MM.1S (cell line): ENCODE measurements at regions not wholly inside any gene's neighbourhood (a gene's known extent, or its start where the extent isn't known, plus 50 kb on each side); places are given as distances from the start of the nearest gene placed in this dataset.

Experiments
- DNase-seq: peaks from one replicate; pipeline ENCODE4 v3.0.0-alpha.2; 2015
- H2AFZ ChIP-seq: fragments of 300-600 bp; sonication (generic); 2 replicates; pipeline ENCODE4 v1.6.0; 2016; ENCODE audit warnings: antibody characterized with exemption, low read length
- H3F3A ChIP-seq: fragments of 300-600 bp; sonication (generic); 2 replicates; pipeline ENCODE4 v1.6.1; 2016; ENCODE audit warnings: mild to moderate bottlenecking, antibody characterized with exemption, low read length, moderate library complexity, mixed read lengths; ENCODE audit not compliant: insufficient read depth
- H3K27ac ChIP-seq: fragments of 300-600 bp; sonication (generic); 2 replicates; pipeline ENCODE4 v1.5.1; 2016; ENCODE audit warnings: mild to moderate bottlenecking, low read length
- H3K27me3 ChIP-seq: fragments of 300-600 bp; sonication (generic); replicated peaks from 2 replicates; pipeline ENCODE4 v1.6.0; 2016; ENCODE audit warnings: low read length; ENCODE audit not compliant: insufficient read depth
- H3K36me3 ChIP-seq: fragments of 300-600 bp; sonication (generic); replicated peaks from 2 replicates; pipeline ENCODE4 v1.6.1; 2016; ENCODE audit warnings: mild to moderate bottlenecking, low read length, mixed read lengths; ENCODE audit not compliant: insufficient read depth
- H3K4me1 ChIP-seq: fragments of 300-600 bp; sonication (generic); 2 replicates; pipeline ENCODE4 v1.6.1; 2016; ENCODE audit warnings: low read length, mixed read lengths
- H3K4me2 ChIP-seq: fragments of 300-600 bp; sonication (generic); 2 replicates; pipeline ENCODE4 v1.6.0; 2016; ENCODE audit warnings: low read depth, low read length
- H3K4me3 ChIP-seq: fragments of 300-600 bp; sonication (generic); 2 replicates; pipeline ENCODE4 v1.5.1; 2016; ENCODE audit warnings: low read length, mixed read lengths
- H3K79me2 ChIP-seq: fragments of 300-600 bp; sonication (generic); 2 replicates; pipeline ENCODE4 v1.6.1; 2016; ENCODE audit warnings: mixed run types, low read length, mixed read lengths
- H3K9ac ChIP-seq: fragments of 300-600 bp; sonication (generic); 2 replicates; pipeline ENCODE4 v1.6.1; 2016; ENCODE audit warnings: low read length, mixed read lengths
- H3K9me2 ChIP-seq: fragments of 300-600 bp; sonication (generic); replicated peaks from 2 replicates; pipeline ENCODE4 v1.6.1; 2016; ENCODE audit warnings: mild to moderate bottlenecking, low read length, mixed read lengths; ENCODE audit not compliant: insufficient read depth
- H3K9me3 ChIP-seq: fragments of 300-600 bp; sonication (generic); replicated peaks from 2 replicates; pipeline ENCODE4 v1.6.1; 2016; ENCODE audit warnings: mild to moderate bottlenecking, low read length, mixed read lengths; ENCODE audit not compliant: insufficient read depth
- H4K20me1 ChIP-seq: fragments of 300-600 bp; sonication (generic); 2 replicates; pipeline ENCODE4 v1.6.1; 2016; ENCODE audit warnings: mild to moderate bottlenecking, low read length, moderate library complexity, mixed read lengths; ENCODE audit not compliant: insufficient read depth
- EZH2 ChIP-seq: fragments of 300-600 bp; sonication (generic); optimal IDR thresholded peaks from 2 replicates; pipeline ENCODE3; 2017; ENCODE audit warnings: low read depth, mild to moderate bottlenecking, antibody characterized with exemption, low read length, mixed read lengths
- EZH2phosphoT487 ChIP-seq: fragments of 300-600 bp; sonication (generic); IDR thresholded peaks from 2 replicates; pipeline ENCODE4 v1.6.1; 2018; ENCODE audit warnings: antibody characterized with exemption, low read length
- TF ChIP-seq, protein P1 (sequence below): fragments of 300-600 bp; sonication (generic); IDR thresholded peaks from 2 replicates; pipeline ENCODE4 v1.5.1; 2016; ENCODE audit warnings: antibody characterized with exemption, low read length, mixed read lengths

- no peaks in the 10 kb centered on the region for H3F3A ChIP-seq
- no peak overlapping the region for H3K9ac ChIP-seq
- no peak overlapping the region for H3K27ac ChIP-seq
- H3K27me3 ChIP-seq: no peaks in the 10 kb centered on the region
- no peak overlapping the region for H2AFZ ChIP-seq
- no peaks in the 10 kb centered on the region for H3K9me2 ChIP-seq
- no peaks in the 10 kb centered on the region for H3K36me3 ChIP-seq
- H3K79me2 ChIP-seq: no peaks in the 10 kb centered on the region
- H3K4me2 ChIP-seq: no peak overlapping the region
- TF ChIP-seq EZH2phosphoT487 (no peak), EZH2 (no peak)
- TF ChIP-seq, protein P1, sequence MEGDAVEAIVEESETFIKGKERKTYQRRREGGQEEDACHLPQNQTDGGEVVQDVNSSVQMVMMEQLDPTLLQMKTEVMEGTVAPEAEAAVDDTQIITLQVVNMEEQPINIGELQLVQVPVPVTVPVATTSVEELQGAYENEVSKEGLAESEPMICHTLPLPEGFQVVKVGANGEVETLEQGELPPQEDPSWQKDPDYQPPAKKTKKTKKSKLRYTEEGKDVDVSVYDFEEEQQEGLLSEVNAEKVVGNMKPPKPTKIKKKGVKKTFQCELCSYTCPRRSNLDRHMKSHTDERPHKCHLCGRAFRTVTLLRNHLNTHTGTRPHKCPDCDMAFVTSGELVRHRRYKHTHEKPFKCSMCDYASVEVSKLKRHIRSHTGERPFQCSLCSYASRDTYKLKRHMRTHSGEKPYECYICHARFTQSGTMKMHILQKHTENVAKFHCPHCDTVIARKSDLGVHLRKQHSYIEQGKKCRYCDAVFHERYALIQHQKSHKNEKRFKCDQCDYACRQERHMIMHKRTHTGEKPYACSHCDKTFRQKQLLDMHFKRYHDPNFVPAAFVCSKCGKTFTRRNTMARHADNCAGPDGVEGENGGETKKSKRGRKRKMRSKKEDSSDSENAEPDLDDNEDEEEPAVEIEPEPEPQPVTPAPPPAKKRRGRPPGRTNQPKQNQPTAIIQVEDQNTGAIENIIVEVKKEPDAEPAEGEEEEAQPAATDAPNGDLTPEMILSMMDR: no peak
- H3K4me3 ChIP-seq: no peak overlapping the region
- no peaks in the 10 kb centered on the region for H4K20me1 ChIP-seq
- H3K9me3 ChIP-seq: no peaks in the 10 kb centered on the region
- DNase-seq: no peak
- no peaks in the 10 kb centered on the region for H3K4me1 ChIP-seq
Measured at GRCh38 chr7:26567266-26567665, 275.6 kb downstream of the SNX10 start.

DNA sequence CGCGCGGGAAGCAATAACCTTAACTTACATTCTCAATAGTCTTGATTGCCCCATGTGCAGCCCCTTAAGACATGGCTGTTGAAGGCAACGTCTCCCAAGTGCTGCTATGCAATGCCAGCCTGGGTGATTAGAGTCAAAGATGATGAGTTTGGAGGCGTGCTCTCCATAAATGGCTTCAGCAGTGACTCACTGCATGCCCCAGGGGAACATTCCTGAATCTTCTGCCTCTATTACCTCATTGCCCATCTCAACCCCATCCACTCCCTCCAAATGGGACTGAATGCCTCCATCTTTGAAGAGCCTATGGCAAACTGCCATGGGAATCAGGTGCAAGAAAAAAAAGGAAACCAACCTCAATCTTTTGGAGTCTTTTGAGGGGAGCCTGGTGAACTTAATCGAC, 282.8 kb downstream of the SNX10 start:
- DNase-seq: no peak

GRCh38 chr7:26580064-26580591, 284.3 kb downstream of the SKAP2 start:
- Histone ChIP-seq H3K27ac (no peak overlapping the region), H3K4me3 (no peak overlapping the region), H3K9ac (no peak overlapping the region), H3F3A (no peaks in the 10 kb centered on the region), H3K4me1 (no peaks in the 10 kb centered on the region), H4K20me1 (no peaks in the 10 kb centered on the region), H3K79me2 (no peaks in the 10 kb centered on the region), H3K27me3 (no peaks in the 10 kb centered on the region), H3K9me3 (no peaks in the 10 kb centered on the region), H3K4me2 (no peak overlapping the region), H2AFZ (no peak overlapping the region), H3K9me2 (no peaks in the 10 kb centered on the region), H3K36me3 (no peaks in the 10 kb centered on the region)
- no peak for TF ChIP-seq EZH2phosphoT487
- TF ChIP-seq EZH2: no peak
- TF ChIP-seq, protein P1: no peak
- DNase-seq: no peak

More for the DNA sequence above, 282.8 kb downstream of the SNX10 start:
- TF ChIP-seq, protein P1: no peak
- Histone ChIP-seq H3K9me3 (no peaks in the 10 kb centered on the region), H3K36me3 (no peaks in the 10 kb centered on the region), H3K79me2 (no peaks in the 10 kb centered on the region), H3F3A (no peaks in the 10 kb centered on the region), H3K9me2 (no peaks in the 10 kb centered on the region), H3K4me2 (no peak overlapping the region), H3K4me3 (no peak overlapping the region), H2AFZ (no peak overlapping the region), H4K20me1 (no peaks in the 10 kb centered on the region), H3K27ac (no peak overlapping the region), H3K4me1 (no peaks in the 10 kb centered on the region), H3K9ac (no peak overlapping the region), H3K27me3 (no peaks in the 10 kb centered on the region)
